GM20000 (cell line): ENCODE measurements at regions not wholly inside any gene's neighbourhood (a gene's known extent, or its start where the extent isn't known, plus 50 kb on each side); places are given as distances from the start of the nearest gene placed in this dataset.

Source experiments
- DNase-seq: peaks from one replicate; pipeline ENCODE4 v3.0.0; 2012; ENCODE audit warnings: low spot score
- CTCF ChIP-seq: IDR thresholded peaks from 2 replicates; pipeline ENCODE4 v1.5.1; 2012; ENCODE audit warnings: mild to moderate bottlenecking, control low read depth; ENCODE audit errors: extremely low read depth, missing control alignments

- no peak for DNase-seq
- TF ChIP-seq CTCF: no peak
These were observed 235.8 kb downstream of the PTGER3 start for GRCh38 chr1:70811815-70812214.

- no peak for TF ChIP-seq CTCF
These were observed 235.0 kb downstream of the PTGER3 start for GRCh38 chr1:70812442-70813109.

GRCh38 chr1:70818401-70818800 is 229.2 kb downstream of the PTGER3 start:
- no peak for TF ChIP-seq CTCF
- no peak for DNase-seq

More at GRCh38 chr1:70812442-70813109, 235.0 kb downstream of the PTGER3 start:
- no peak for DNase-seq

GRCh38 chr1:70819231-70819630 is 228.4 kb downstream of the PTGER3 start:
- TF ChIP-seq CTCF: no peak

GRCh38 chr1:70819785-70820184 is 227.8 kb downstream of the PTGER3 start:
- no peak for DNase-seq
- no peak for TF ChIP-seq CTCF

More at GRCh38 chr1:70819231-70819630, 228.4 kb downstream of the PTGER3 start:
- DNase-seq: no peak

GRCh38 chr1:70820396-70820795 is 227.2 kb downstream of the PTGER3 start:
- TF ChIP-seq CTCF: no peak
- no peak for DNase-seq

GRCh38 chr1:70820995-70821394 is 226.6 kb downstream of the PTGER3 start:
- no peak for DNase-seq
- no peak for TF ChIP-seq CTCF
